ENCODE measurements at regions not wholly inside any gene's neighbourhood (a gene's known extent, or its start where the extent isn't known, plus 50 kb on each side); places are given as distances from the start of the nearest gene placed in this dataset.

- no peak for TF ChIP-seq MZF1 (CRISPR knock-in tag; IDR thresholded peaks at IDR 0.05; ENCODE audit: borderline replicate concordance)
- TF ChIP-seq YEATS2 (CRISPR knock-in tag; IDR thresholded peaks at IDR 0.05; ENCODE audit: borderline replicate concordance), result no peak
- TF ChIP-seq YY1 (IDR thresholded peaks at IDR 0.05; ENCODE audit: insufficient read depth, insufficient replicate concordance, low read depth, low read length), result no peak
- TF ChIP-seq, protein P1, sequence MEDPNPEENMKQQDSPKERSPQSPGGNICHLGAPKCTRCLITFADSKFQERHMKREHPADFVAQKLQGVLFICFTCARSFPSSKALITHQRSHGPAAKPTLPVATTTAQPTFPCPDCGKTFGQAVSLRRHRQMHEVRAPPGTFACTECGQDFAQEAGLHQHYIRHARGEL (CRISPR knock-in tag; IDR thresholded peaks at IDR 0.05), result no peak
- no peak for TF ChIP-seq ATF7 (IDR thresholded peaks at IDR 0.05)
- TF ChIP-seq ATF7 (CRISPR knock-in tag; IDR thresholded peaks at IDR 0.05), result no peak
- TF ChIP-seq FOXA1 (IDR thresholded peaks at IDR 0.05), result no peak
- TF ChIP-seq FOXA1 (CRISPR knock-in tag; IDR thresholded peaks at IDR 0.05), result no peak
Measured at GRCh38 chr16:74052016-74052415, 244.6 kb upstream of the PSMD7 start (continued).

GRCh38 chr16:74049027-74049426 lies 247.6 kb upstream of the PSMD7 start:
- Histone ChIP-seq H3K9ac (ENCODE audit: insufficient read depth, low read depth, low read length) (no peak overlapping the region), H3K36me3 (replicated peaks in 1 of 2; ENCODE audit: control insufficient read depth in 1 of 2, insufficient read depth in 2 of 2, low read length in 2 of 2) (no peaks in the 10 kb centered on the region), H2AFZ (ENCODE audit: low read length) (no peak overlapping the region), H4K20me1 (ENCODE audit: insufficient read depth, low read length) (no peaks in the 10 kb centered on the region), H3K27ac (ENCODE audit: extremely low read length, insufficient read depth, low read length) (no peak overlapping the region), H3K4me1 (ENCODE audit: insufficient read depth, low read length) (no peaks in the 10 kb centered on the region), H3K27me3 (ENCODE audit: control insufficient read depth in 1 of 2, insufficient read depth in 2 of 2, low read length in 2 of 2) (no peaks in the 10 kb centered on the region; a peak in 1 of 5 replicates), H3K4me2 (ENCODE audit: low read depth, low read length) (no peak overlapping the region), H3K79me2 (ENCODE audit: insufficient read depth, low read length) (no peaks in the 10 kb centered on the region), H3K4me3 (replicated peaks in 1 of 3; ENCODE audit: insufficient read depth in 1 of 3, low read depth in 2 of 3, low read length in 3 of 3) (no peak overlapping the region), H3K9me3 (ENCODE audit: low read length) (no peaks in the 10 kb centered on the region)
- intact Hi-C loops (cut with micrococcal nuclease; ENCODE audit: unreplicated experiment) (no loop called here), in situ Hi-C loops (cut with HindIII; ENCODE audit: extremely low pct_ligation_motif_present, low pct_unique_long_range_greater_than_20kb) (no loop called here)
- 2% methylated on average over 4 of the region's 4 CpGs for WGBS (ENCODE audit: low lambda C conversion rate)
- ChIA-PET CTCF (ENCODE audit: low intra/inter-chr PET ratio, low total read pairs) (no interaction called here), POLR2A (no interaction called here)
- TF ChIP-seq ZSCAN22 (CRISPR knock-in tag; IDR thresholded peaks at IDR 0.05) (no peak), ZNF782 (CRISPR knock-in tag; IDR thresholded peaks at IDR 0.05; ENCODE audit: borderline replicate concordance) (no peak), ZNF704 (CRISPR knock-in tag; IDR thresholded peaks at IDR 0.05; ENCODE audit: borderline replicate concordance) (no peak), ZNF619 (CRISPR knock-in tag; IDR thresholded peaks at IDR 0.05) (no peak), DNMT1 (CRISPR knock-in tag; IDR thresholded peaks at IDR 0.05) (no peak), HMGXB4 (CRISPR knock-in tag; IDR thresholded peaks at IDR 0.05; ENCODE audit: borderline replicate concordance in 1 of 2, low read depth in 1 of 2) (no peak), RBFOX2 (IDR thresholded peaks at IDR 0.05; ENCODE audit: low read depth, low read length) (no peak), ZFP37 (CRISPR knock-in tag; IDR thresholded peaks at IDR 0.05; ENCODE audit: borderline replicate concordance) (no peak), NR1H2 (CRISPR knock-in tag; IDR thresholded peaks at IDR 0.05; ENCODE audit: borderline replicate concordance, low read depth) (no peak), STAT5B (CRISPR knock-in tag; IDR thresholded peaks at IDR 0.05) (no peak)
- DNase-seq (ENCODE audit: low spot score) (no peak), FAIRE-seq (no peak), ATAC-seq (no peak)
- no TSS peak for BruUV-seq (replicated peaks)

Measured in HepG2 (cell line).